Heart right ventricle (tissue), 16 donors: ENCODE measurements at regions not wholly inside any gene's neighbourhood (a gene's known extent, or its start where the extent isn't known, plus 50 kb on each side); places are given as distances from the start of the nearest gene placed in this dataset.

Source experiments
- ATAC-seq, 8 donors: fragments of 200-7000 bp; cut with Tn5 transposase; one replicate each; pipeline ENCODE4 v1.9.1; 2020; ENCODE audit warnings: mild to moderate bottlenecking in 8 of 8, moderate library complexity in 8 of 8, moderate number of reproducible peaks in 1 of 8
- DNase-seq, 2 donors: peaks; one replicate each; pipeline ENCODE4 v3.0.0-alpha.2; 2020
- H3K27ac ChIP-seq, 10 donors: fragments of 200-600 bp; sonication (generic) in 2 of 10; one replicate each; pipeline versions ENCODE4 v1.5.0 to v1.8.0; 2020 to 2022; ENCODE audit warnings: mild to moderate bottlenecking in 3 of 10
- H3K27me3 ChIP-seq, 7 donors: fragments of 200-600 bp; one replicate each; pipeline ENCODE4 v1.8.0; 2021 to 2022; ENCODE audit warnings: mild to moderate bottlenecking in 2 of 7
- H3K36me3 ChIP-seq, 9 donors: fragments of 200-600 bp; sonication (generic) in 1 of 9; one replicate each; pipeline versions ENCODE4 v1.5.0 to v1.8.0; 2020 to 2022; ENCODE audit warnings: mild to moderate bottlenecking in 2 of 9
- H3K4me1 ChIP-seq, 9 donors: fragments of 200-600 bp; sonication (generic) in 1 of 9; one replicate each; pipeline versions ENCODE4 v1.5.0 to v1.8.0; 2020 to 2022; ENCODE audit warnings: mild to moderate bottlenecking in 4 of 9
- H3K4me3 ChIP-seq, 10 donors: fragments of 200-600 bp; sonication (generic) in 2 of 10; one replicate each; pipeline versions ENCODE4 v1.5.0 to v1.8.0; 2020 to 2022; ENCODE audit warnings: mild to moderate bottlenecking in 7 of 10, moderate library complexity in 2 of 10
- H3K9me3 ChIP-seq, 11 donors: fragments of 200-600 bp in 10 of 11; sonication (generic) in 2 of 11; one replicate each; pipeline versions ENCODE4 v1.5.0 to v1.8.0; 2013 to 2022; ENCODE audit warnings: mild to moderate bottlenecking in 2 of 11, control low read depth in 1 of 11, moderate library complexity in 1 of 11
- CTCF ChIP-seq, 9 donors: fragments of 200-600 bp; sonication (generic) in 2 of 9; IDR thresholded peaks; one replicate each; pipeline versions ENCODE4 v1.5.0 to v1.8.0; 2021 to 2022; ENCODE audit warnings: antibody characterized with exemption in 9 of 9, mild to moderate bottlenecking in 5 of 9, moderate library complexity in 1 of 9
- WGBS, 2 donors: extraction: QIAGEN DNeasy Blood & Tissue Kit; methylation state at CpG; one replicate each; pipeline ENCODE4 v1.1.7; 2013; ENCODE audit warnings: inconsistent platforms in 1 of 2; 5-methylcytosine and 5-hydroxymethylcytosine counted together
- intact Hi-C, 10 donors: fragments of 100-400 bp; cut with DNase I; formaldehyde crosslinking; loops; one replicate each; pipeline versions ENCODE4 v1.11.1 to v1.14.2; 2022
- donor health status: Arrhythmogenic right ventricular cardiomyopathy.
- donor health status: ischemic (EF 13 %, LVEDD 7.1; RV severe dilation, severe dysfunction).
- donor health status: healthy with polysubstance abuse.
- donor health status: DM: no; HTN: yes; CAD: no.
- donor health status: DM: no; HTN: no; CAD: no.
- donor health status: ischemic (EF 25% LVEDD 6.9; RV normal size, moderate dysfunction).
- donor health status: ischemic (EF 25% LVEDD 5.7; RV mildly dilated, moderate dysfunction).
- donor health status: healthy.
- donor health status: DM: yes; HTN: yes; CAD: no.
- donor health status: Ischemic cardiomyopathy.
- donor health status: ischemic (EF 35%, LVEDD 5.7; RV mildly dilated, moderate dysfunction).
- donor health status: nonischemic (EF 11% LVEDD 7.7; RV severe dilation, severe dysfunction).
- donor health status: DM: yes; HTN: yes; CAD: no.
- donor health status: PGD.
- donor health status: ischemic (EF 29% LVEDD 5.4; RV normal size, mild dysfunction).
- donor health status: nonischemic (EF 23%, LVEDD 6.1; RV moderate dilation, normal function).

- TF ChIP-seq CTCF (IDR thresholded peaks at IDR 0.05), result no peak
- H3K4me3 ChIP-seq, result no peak overlapping the region
- WGBS, 2 donors, result 76 to 85% methylated on average over 4 of the region's 4 CpGs
- DNase-seq (no peak), ATAC-seq (no peak)
- intact Hi-C loops, result no loop called here
- no peaks in the 10 kb centered on the region for H3K36me3 ChIP-seq
- no peak overlapping the region for H3K27ac ChIP-seq
- peaks cover 0 to 46% (median 8%) of the 10 kb centered on the region in 11 donors for H3K9me3 ChIP-seq
- no peaks in the 10 kb centered on the region for H3K27me3 ChIP-seq
- H3K4me1 ChIP-seq, result no peaks in the 10 kb centered on the region
Measured at GRCh38 chr3:109442531-109442930, 105.2 kb upstream of the DPPA4 start.

GRCh38 chr3:109440353-109440752 is 103.0 kb upstream of the DPPA4 start:
- intact Hi-C loops, result no loop called here
- WGBS, 2 donors, result 56 to 60% methylated on average over 7 of the region's 7 CpGs
- peaks cover 0 to 24% (median 0%) of the 10 kb centered on the region in 11 donors for H3K9me3 ChIP-seq
- no peaks in the 10 kb centered on the region for H3K4me1 ChIP-seq
- TF ChIP-seq CTCF (IDR thresholded peaks at IDR 0.05), result no peak
- no peaks in the 10 kb centered on the region for H3K36me3 ChIP-seq
- DNase-seq (no peak), ATAC-seq (no peak)
- no peak overlapping the region for H3K27ac ChIP-seq
- no peak overlapping the region for H3K4me3 ChIP-seq
- no peaks in the 10 kb centered on the region for H3K27me3 ChIP-seq

GRCh38 chr3:109432833-109433232 is 95.5 kb upstream of the DPPA4 start:
- H3K4me1 ChIP-seq, result no peaks in the 10 kb centered on the region
- H3K36me3 ChIP-seq, result no peaks in the 10 kb centered on the region
- no peak for TF ChIP-seq CTCF (IDR thresholded peaks at IDR 0.05)
- DNase-seq, result no peak
- intact Hi-C loops, result no loop called here
- no peak overlapping the region for H3K27ac ChIP-seq
- H3K27me3 ChIP-seq, result no peaks in the 10 kb centered on the region
- no peak overlapping the region for H3K4me3 ChIP-seq
- no peak for ATAC-seq
- H3K9me3 ChIP-seq, result peaks cover 0 to 5% (median 0%) of the 10 kb centered on the region in 11 donors
- 59 to 72% methylated on average over 3 of the region's 3 CpGs for WGBS, 2 donors

GRCh38 chr3:109430911-109431563 is 93.7 kb upstream of the DPPA4 start:
- no peak for DNase-seq
- H3K36me3 ChIP-seq, result no peaks in the 10 kb centered on the region
- ATAC-seq, result no peak
- H3K27me3 ChIP-seq, result no peaks in the 10 kb centered on the region
- no peak overlapping the region for H3K4me3 ChIP-seq
- intact Hi-C loops, result no loop called here
- peaks cover 0 to 14% (median 0%) of the 10 kb centered on the region in 11 donors for H3K9me3 ChIP-seq
- TF ChIP-seq CTCF (IDR thresholded peaks at IDR 0.05), result no peak
- no peaks in the 10 kb centered on the region for H3K4me1 ChIP-seq
- no peak overlapping the region for H3K27ac ChIP-seq
- WGBS, 2 donors, result 77 to 80% methylated on average over 6 of the region's 6 CpGs
